Transverse colon (tissue), 4 donors: ENCODE measurements at regions not wholly inside any gene's neighbourhood (a gene's known extent, or its start where the extent isn't known, plus 50 kb on each side); places are given as distances from the start of the nearest gene placed in this dataset.

Experiments used
- DNase-seq: peaks from one replicate; pipeline ENCODE4 v3.0.0-alpha.2; 2019
- H3K27ac ChIP-seq, 4 donors: fragments of 200-600 bp; sonication (generic); 2 replicates each; pipeline ENCODE4 v1.5.1; 2016 to 2018; ENCODE audit warnings: inconsistent platforms in 4 of 4
- H3K27me3 ChIP-seq: fragments of 200-600 bp; sonication (generic); 2 replicates; pipeline ENCODE4 v1.5.1; 2017; ENCODE audit warnings: inconsistent platforms
- H3K36me3 ChIP-seq, 4 donors: fragments of 200-600 bp; sonication (generic); 2 replicates each; pipeline ENCODE4 v1.5.1; 2017 to 2019; ENCODE audit warnings: inconsistent platforms in 4 of 4
- H3K4me1 ChIP-seq, 4 donors: fragments of 200-600 bp; sonication (generic); 2 replicates each; pipeline ENCODE4 v1.5.1; 2017 to 2020; ENCODE audit warnings: inconsistent platforms in 4 of 4
- H3K4me3 ChIP-seq, 4 donors: fragments of 200-600 bp; sonication (generic); 1 replicate in 1 of 4; 2 replicates in 3 of 4; pipeline versions ENCODE4 v1.5.1 to v1.6.1; 2017 to 2019; ENCODE audit warnings: inconsistent platforms in 4 of 4
- H3K9me3 ChIP-seq, 2 donors: fragments of 200-600 bp; sonication (generic); 2 replicates each; pipeline ENCODE4 v1.5.1; 2017 to 2019; ENCODE audit warnings: inconsistent platforms in 2 of 2
- CTCF ChIP-seq, 5 experiments: fragments of 200-600 bp in 3 of 5; fragments of 450-650 bp in 2 of 5; sonication (generic) in 3 of 5; IDR thresholded peaks; 1 replicate in 2 of 5; 2 replicates in 3 of 5; pipeline ENCODE4 v1.5.1; 2016 to 2017; ENCODE audit warnings: antibody characterized with exemption in 5 of 5, inconsistent platforms in 3 of 5, mild to moderate bottlenecking in 2 of 5, moderate library complexity in 1 of 5
- EP300 ChIP-seq: sonication (generic); formaldehyde crosslinking; IDR thresholded peaks from one replicate; pipeline ENCODE4 v1.6.1; 2017; ENCODE audit warnings: antibody characterized with exemption, low read depth
- POLR2A ChIP-seq: fragments of 450-650 bp; IDR thresholded peaks from one replicate; pipeline ENCODE4 v1.6.1; 2016; ENCODE audit warnings: antibody characterized with exemption, mild to moderate bottlenecking, moderate library complexity
- POLR2AphosphoS5 ChIP-seq, 3 donors: sonication (generic); formaldehyde crosslinking; IDR thresholded peaks; one replicate each; pipeline ENCODE4 v1.6.1; 2016; ENCODE audit warnings: antibody characterized with exemption in 3 of 3
- WGBS, 2 donors: methylation state at CpG; one replicate each; pipeline ENCODE4 v1.1.5; 2018; ENCODE audit warnings: low coverage in 1 of 2; 5-methylcytosine and 5-hydroxymethylcytosine counted together
- in situ Hi-C, 4 donors: fragments of 200-750 bp; cut with MboI; loops; one replicate each; pipeline versions ENCODE4 v1.15.0 to v1.15.1; 2017; ENCODE audit warnings: low sequenced_read_pairs in 3 of 4, low pct_ligation_motif_present in 1 of 4, low pct_unique_long_range_greater_than_20kb in 1 of 4
- intact Hi-C: fragments of 100-400 bp; cut with DNase I; formaldehyde crosslinking; loops from one replicate; pipeline ENCODE4 v1.15.1; 2023; ENCODE audit warnings: low total_unique reads

GRCh38 chr10:131453721-131454634 lies 142.5 kb upstream of the TCERG1L start:
- in situ Hi-C loops, result no loop called here
- Histone ChIP-seq H3K27ac (no peak overlapping the region), H3K27me3 (peaks cover 16% of the 10 kb centered on the region), H3K4me1 (peaks cover 0 to 3% (median 0%) of the 10 kb centered on the region in 4 donors), H3K9me3 (no peaks in the 10 kb centered on the region), H3K36me3 (no peaks in the 10 kb centered on the region), H3K4me3 (peak overlapping the region in 1 of 4 donors; percentile 14)
- TF ChIP-seq EP300, result no peak
- TF ChIP-seq POLR2AphosphoS5 (IDR thresholded peaks at IDR 0.05), result no peak
- peak; percentile 55 to 88 (median 58) for TF ChIP-seq CTCF (IDR thresholded peaks at IDR 0.05)
- TF ChIP-seq POLR2A, result no peak
- intact Hi-C loops, result no loop called here
- DNase-seq, result peak; percentile 25
- WGBS, 2 donors, result 37 to 60% methylated on average over 1 to 29 of the region's 32 CpGs

- Histone ChIP-seq H3K36me3 (no peaks in the 10 kb centered on the region), H3K4me1 (peaks cover 0 to 3% (median 0%) of the 10 kb centered on the region in 4 donors), H3K4me3 (no peak overlapping the region), H3K27ac (no peak overlapping the region), H3K27me3 (peaks cover 16% of the 10 kb centered on the region), H3K9me3 (no peaks in the 10 kb centered on the region)
- no peak for DNase-seq
- in situ Hi-C loops (no loop called here), intact Hi-C loops (no loop called here)
- TF ChIP-seq EP300 (no peak), POLR2A (no peak), POLR2AphosphoS5 (IDR thresholded peaks at IDR 0.05) (no peak), CTCF (IDR thresholded peaks at IDR 0.05) (no peak)
- WGBS, 2 donors, result 54 to 73% methylated on average over 5 to 11 of the region's 11 CpGs
These were observed 144.9 kb upstream of the TCERG1L start for GRCh38 chr10:131456411-131456810.

- DNase-seq, result no peak
- 43% methylated on average over 5 of the region's 5 CpGs; no CpG with 5 or more reads in 1 of the 2 donors for WGBS, 2 donors
- Histone ChIP-seq H3K36me3 (no peaks in the 10 kb centered on the region), H3K9me3 (no peaks in the 10 kb centered on the region), H3K4me1 (no peaks in the 10 kb centered on the region), H3K4me3 (no peak overlapping the region), H3K27ac (no peak overlapping the region), H3K27me3 (no peaks in the 10 kb centered on the region)
- TF ChIP-seq POLR2AphosphoS5 (IDR thresholded peaks at IDR 0.05) (no peak), CTCF (IDR thresholded peaks at IDR 0.05) (no peak), POLR2A (no peak), EP300 (no peak)
- intact Hi-C loops (no loop called here), in situ Hi-C loops (no loop called here)
These were observed 149.6 kb upstream of the TCERG1L start for GRCh38 chr10:131461093-131461492.

GRCh38 chr10:131464789-131465188 lies 153.3 kb upstream of the TCERG1L start:
- no peaks in the 10 kb centered on the region for H3K9me3 ChIP-seq
- TF ChIP-seq POLR2A (no peak), EP300 (no peak), POLR2AphosphoS5 (IDR thresholded peaks at IDR 0.05) (no peak), CTCF (IDR thresholded peaks at IDR 0.05) (no peak)
- WGBS, 2 donors, result 63 to 78% methylated on average over 2 to 5 of the region's 5 CpGs
- H3K36me3 ChIP-seq, result no peaks in the 10 kb centered on the region
- intact Hi-C loops (no loop called here), in situ Hi-C loops (no loop called here)
- DNase-seq, result no peak
- H3K4me3 ChIP-seq, result no peak overlapping the region
- H3K4me1 ChIP-seq, result no peaks in the 10 kb centered on the region
- H3K27me3 ChIP-seq, result no peaks in the 10 kb centered on the region
- no peak overlapping the region for H3K27ac ChIP-seq
